OCI-LY3 (cell line): ENCODE measurements at regions not wholly inside any gene's neighbourhood (a gene's known extent, or its start where the extent isn't known, plus 50 kb on each side); places are given as distances from the start of the nearest gene placed in this dataset.

Experiments
- CTCF ChIP-seq: fragments of 200-600, 300-600 bp; sonication (generic); IDR thresholded peaks from 2 replicates; pipeline ENCODE4 v1.5.1; 2014; ENCODE audit warnings: antibody characterized with exemption, low read length, low read depth
- EZH2phosphoT487 ChIP-seq: fragments of 200-600 bp; shearing (Covaris generic); IDR thresholded peaks from 2 replicates; pipeline ENCODE4 v1.6.1; 2018; ENCODE audit warnings: antibody characterized with exemption, mixed run types, low read depth

GRCh38 chr13:60976367-60976766 lies 439.3 kb downstream of the PCDH20 start:
- TF ChIP-seq CTCF (no peak), EZH2phosphoT487 (no peak)
